ENCODE measurements at regions not wholly inside any gene's neighbourhood (a gene's known extent, or its start where the extent isn't known, plus 50 kb on each side); places are given as distances from the start of the nearest gene placed in this dataset.

DNA sequence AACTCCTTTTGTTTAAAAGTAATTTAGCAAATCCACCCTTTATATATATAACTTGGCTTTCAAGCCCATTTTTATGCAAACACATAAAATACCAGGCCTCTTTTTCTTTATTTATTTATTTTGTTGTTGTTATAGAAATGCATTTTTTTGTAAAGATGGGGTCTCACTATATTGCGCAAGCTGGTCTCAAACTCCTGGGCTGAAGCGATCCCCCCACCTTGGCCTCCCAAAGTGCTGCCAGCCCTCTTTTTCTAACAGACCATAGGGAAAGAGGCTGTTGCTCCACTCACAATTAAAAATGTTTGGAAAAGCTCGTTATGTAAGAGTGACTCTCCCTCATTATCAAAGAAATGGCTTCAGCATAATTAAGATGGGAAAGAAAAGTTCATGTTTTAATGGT is 440.9 kb downstream of the HACE1 start:
- Histone ChIP-seq H3K4me1 (ENCODE audit: control insufficient read depth in 5 of 5, insufficient read depth in 5 of 5, low read length in 5 of 5) (no peaks in the 10 kb centered on the region), H3K27me3 (ENCODE audit: control insufficient read depth in 3 of 3, insufficient read depth in 3 of 3, low read length in 2 of 3) (no peaks in the 10 kb centered on the region), H3K36me3 (ENCODE audit: control insufficient read depth in 4 of 4, insufficient read depth in 4 of 4, low read length in 4 of 4) (no peaks in the 10 kb centered on the region), H3K9ac (ENCODE audit: insufficient read depth in 1 of 2, low read length in 2 of 2) (no peak overlapping the region), H3K27ac (ENCODE audit: low read depth in 1 of 2, low read length in 1 of 2) (no peak overlapping the region), H3K9me3 (ENCODE audit: control insufficient read depth in 4 of 4, insufficient read depth in 3 of 4, low read length in 3 of 4) (peaks cover 0 to 2% (median 0%) of the 10 kb centered on the region in 4 donors), H3K4me3 (no peak overlapping the region)
- ATAC-seq (ENCODE audit: insufficient read depth, low FRiP score) = no peak
- 92 to 94% methylated on average over 3 of the region's 3 CpGs for WGBS, 2 donors
- TF ChIP-seq, protein P1, sequence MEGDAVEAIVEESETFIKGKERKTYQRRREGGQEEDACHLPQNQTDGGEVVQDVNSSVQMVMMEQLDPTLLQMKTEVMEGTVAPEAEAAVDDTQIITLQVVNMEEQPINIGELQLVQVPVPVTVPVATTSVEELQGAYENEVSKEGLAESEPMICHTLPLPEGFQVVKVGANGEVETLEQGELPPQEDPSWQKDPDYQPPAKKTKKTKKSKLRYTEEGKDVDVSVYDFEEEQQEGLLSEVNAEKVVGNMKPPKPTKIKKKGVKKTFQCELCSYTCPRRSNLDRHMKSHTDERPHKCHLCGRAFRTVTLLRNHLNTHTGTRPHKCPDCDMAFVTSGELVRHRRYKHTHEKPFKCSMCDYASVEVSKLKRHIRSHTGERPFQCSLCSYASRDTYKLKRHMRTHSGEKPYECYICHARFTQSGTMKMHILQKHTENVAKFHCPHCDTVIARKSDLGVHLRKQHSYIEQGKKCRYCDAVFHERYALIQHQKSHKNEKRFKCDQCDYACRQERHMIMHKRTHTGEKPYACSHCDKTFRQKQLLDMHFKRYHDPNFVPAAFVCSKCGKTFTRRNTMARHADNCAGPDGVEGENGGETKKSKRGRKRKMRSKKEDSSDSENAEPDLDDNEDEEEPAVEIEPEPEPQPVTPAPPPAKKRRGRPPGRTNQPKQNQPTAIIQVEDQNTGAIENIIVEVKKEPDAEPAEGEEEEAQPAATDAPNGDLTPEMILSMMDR (IDR thresholded peaks at IDR 0.05; ENCODE audit: control extremely low read depth, extremely low read depth) = no peak
- DNase-seq = no peak

DNA sequence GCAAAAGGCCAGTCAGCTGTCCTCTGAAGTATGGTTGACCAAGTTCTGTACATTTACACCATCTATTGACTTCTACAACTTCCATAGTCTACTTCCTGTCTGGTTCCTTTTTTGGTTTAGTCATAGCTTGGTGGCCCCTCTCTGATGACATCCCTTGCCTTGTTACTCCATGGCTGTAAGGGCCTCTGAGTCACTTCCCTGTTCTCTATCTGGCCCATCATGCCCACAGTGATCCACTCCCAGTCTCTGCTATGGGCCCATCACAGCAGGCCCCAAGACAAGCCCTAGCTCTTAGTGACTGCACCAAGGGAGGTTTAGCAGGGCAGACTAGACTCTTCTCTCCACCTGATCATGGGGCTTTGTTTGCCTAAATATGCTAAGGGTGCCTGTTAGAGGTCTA is 441.6 kb downstream of the HACE1 start:
- TF ChIP-seq, protein P1 (IDR thresholded peaks at IDR 0.05; ENCODE audit: control extremely low read depth, extremely low read depth) = no peak
- Histone ChIP-seq H3K4me1 (ENCODE audit: control insufficient read depth in 5 of 5, insufficient read depth in 5 of 5, low read length in 5 of 5) (no peaks in the 10 kb centered on the region), H3K9me3 (ENCODE audit: control insufficient read depth in 4 of 4, insufficient read depth in 3 of 4, low read length in 3 of 4) (peaks cover 0 to 2% (median 0%) of the 10 kb centered on the region in 4 donors), H3K27me3 (ENCODE audit: control insufficient read depth in 3 of 3, insufficient read depth in 3 of 3, low read length in 2 of 3) (no peaks in the 10 kb centered on the region), H3K27ac (ENCODE audit: low read depth in 1 of 2, low read length in 1 of 2) (no peak overlapping the region), H3K9ac (ENCODE audit: insufficient read depth in 1 of 2, low read length in 2 of 2) (no peak overlapping the region), H3K4me3 (no peak overlapping the region), H3K36me3 (ENCODE audit: control insufficient read depth in 4 of 4, insufficient read depth in 4 of 4, low read length in 4 of 4) (no peaks in the 10 kb centered on the region)
- ATAC-seq (ENCODE audit: insufficient read depth, low FRiP score) (no peak), DNase-seq (no peak)

DNA sequence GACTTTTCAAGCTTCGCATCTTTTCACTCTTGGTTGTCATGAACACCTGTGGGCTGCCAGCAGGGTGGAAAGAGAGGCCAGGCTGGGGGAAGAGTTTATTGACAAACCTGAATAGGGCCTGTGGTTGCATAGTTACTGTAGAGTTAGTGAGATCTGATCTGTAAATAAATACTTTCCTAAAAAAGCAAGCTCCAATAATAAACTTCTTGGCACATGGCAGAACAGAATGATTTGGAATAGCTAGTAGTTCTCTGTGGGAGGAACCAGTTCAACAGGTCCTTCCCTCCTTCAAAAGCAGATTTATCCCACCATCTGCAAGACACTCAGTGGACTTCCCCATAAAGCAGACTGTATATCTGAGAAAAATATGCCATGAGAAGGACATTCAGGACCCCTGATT is 445.0 kb downstream of the HACE1 start:
- WGBS, 2 donors = 96 to 97% methylated on average over 1 of the region's 1 CpG
- H3K36me3 ChIP-seq (ENCODE audit: control insufficient read depth in 4 of 4, insufficient read depth in 4 of 4, low read length in 4 of 4) = no peaks in the 10 kb centered on the region
- TF ChIP-seq, protein P1 (IDR thresholded peaks at IDR 0.05; ENCODE audit: control extremely low read depth, extremely low read depth) = no peak
- H3K9ac ChIP-seq (ENCODE audit: insufficient read depth in 1 of 2, low read length in 2 of 2) = no peak overlapping the region
- no peak overlapping the region for H3K27ac ChIP-seq (ENCODE audit: low read depth in 1 of 2, low read length in 1 of 2)
- no peak for DNase-seq
- no peak for ATAC-seq (ENCODE audit: insufficient read depth, low FRiP score)
- H3K4me1 ChIP-seq (ENCODE audit: control insufficient read depth in 5 of 5, insufficient read depth in 5 of 5, low read length in 5 of 5) = no peaks in the 10 kb centered on the region
- no peaks in the 10 kb centered on the region for H3K27me3 ChIP-seq (ENCODE audit: control insufficient read depth in 3 of 3, insufficient read depth in 3 of 3, low read length in 2 of 3)
- no peak overlapping the region for H3K4me3 ChIP-seq
- peaks cover 0 to 3% (median 0%) of the 10 kb centered on the region in 4 donors for H3K9me3 ChIP-seq (ENCODE audit: control insufficient read depth in 4 of 4, insufficient read depth in 3 of 4, low read length in 3 of 4)

DNA sequence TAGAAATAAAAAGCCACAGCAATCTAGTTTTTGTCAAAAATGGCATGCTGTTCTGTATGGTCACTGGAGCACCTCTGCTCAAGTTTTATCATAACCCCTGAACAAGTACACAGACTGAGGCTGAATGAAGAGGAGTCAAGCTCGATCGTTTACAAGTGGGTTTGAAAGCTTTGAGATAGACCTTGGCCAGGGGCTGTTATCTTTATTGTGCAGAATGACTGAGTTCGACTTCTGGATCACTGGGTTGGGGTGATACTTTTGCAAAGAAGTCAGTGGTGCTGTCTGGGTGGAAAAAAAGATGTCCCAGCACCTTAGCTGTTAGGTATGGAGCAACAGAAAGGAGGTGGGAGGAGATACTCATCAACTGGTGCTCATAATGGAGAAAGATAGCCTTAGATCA is 446.0 kb downstream of the HACE1 start:
- ATAC-seq (ENCODE audit: insufficient read depth, low FRiP score) (no peak), DNase-seq (no peak)
- Histone ChIP-seq H3K4me1 (ENCODE audit: control insufficient read depth in 5 of 5, insufficient read depth in 5 of 5, low read length in 5 of 5) (no peaks in the 10 kb centered on the region), H3K27ac (ENCODE audit: low read depth in 1 of 2, low read length in 1 of 2) (no peak overlapping the region), H3K9me3 (ENCODE audit: control insufficient read depth in 4 of 4, insufficient read depth in 3 of 4, low read length in 3 of 4) (peaks cover 0 to 3% (median 0%) of the 10 kb centered on the region in 4 donors), H3K9ac (ENCODE audit: insufficient read depth in 1 of 2, low read length in 2 of 2) (no peak overlapping the region), H3K27me3 (ENCODE audit: control insufficient read depth in 3 of 3, insufficient read depth in 3 of 3, low read length in 2 of 3) (no peaks in the 10 kb centered on the region), H3K4me3 (no peak overlapping the region), H3K36me3 (ENCODE audit: control insufficient read depth in 4 of 4, insufficient read depth in 4 of 4, low read length in 4 of 4) (no peaks in the 10 kb centered on the region)
- 82 to 87% methylated on average over 3 of the region's 3 CpGs for WGBS, 2 donors
- TF ChIP-seq, protein P1 (IDR thresholded peaks at IDR 0.05; ENCODE audit: control extremely low read depth, extremely low read depth) = no peak
